ENCODE measurements at regions not wholly inside any gene's neighbourhood (a gene's known extent, or its start where the extent isn't known, plus 50 kb on each side); places are given as distances from the start of the nearest gene placed in this dataset.
A peak's percentile ranks its signal among the peaks of the same experiment; 100 is the strongest.

- DNase-seq, result no peak
- TF ChIP-seq GATA1 (IDR thresholded peaks at IDR 0.05; ENCODE audit: low read depth, low read length), result no peak
- no peak for TF ChIP-seq POLR2A (IDR thresholded peaks at IDR 0.05; ENCODE audit: low read length)
Measured at GRCh38 chr12:105911966-105912365, 226.8 kb downstream of the NUAK1 start.

GRCh38 chr12:105912882-105913678 is 225.7 kb downstream of the NUAK1 start:
- TF ChIP-seq GATA1 (IDR thresholded peaks at IDR 0.05; ENCODE audit: low read depth, low read length) (no peak), POLR2A (IDR thresholded peaks at IDR 0.05; ENCODE audit: low read length) (no peak)
- DNase-seq, result no peak

- TF ChIP-seq POLR2A (IDR thresholded peaks at IDR 0.05; ENCODE audit: low read length) (no peak), GATA1 (IDR thresholded peaks at IDR 0.05; ENCODE audit: low read depth, low read length) (no peak)
- no peak for DNase-seq
Measured at GRCh38 chr12:105915997-105916759, 222.6 kb downstream of the NUAK1 start.

GRCh38 chr12:105916760-105917039 is 222.1 kb downstream of the NUAK1 start:
- DNase-seq, result no peak

GRCh38 chr12:105920161-105920684 is 218.5 kb downstream of the NUAK1 start:
- peak; percentile 30 to 48 for DNase-seq
- TF ChIP-seq POLR2A (IDR thresholded peaks at IDR 0.05; ENCODE audit: low read length) (no peak), GATA1 (IDR thresholded peaks at IDR 0.05; ENCODE audit: low read depth, low read length) (no peak)

More at GRCh38 chr12:105916760-105917039, 222.1 kb downstream of the NUAK1 start:
- TF ChIP-seq POLR2A (IDR thresholded peaks at IDR 0.05; ENCODE audit: low read length) (no peak), GATA1 (IDR thresholded peaks at IDR 0.05; ENCODE audit: low read depth, low read length) (no peak)

GRCh38 chr12:105921055-105921454 is 217.7 kb downstream of the NUAK1 start:
- TF ChIP-seq GATA1 (IDR thresholded peaks at IDR 0.05; ENCODE audit: low read depth, low read length), result no peak

GRCh38 chr12:105921872-105922669 is 216.7 kb downstream of the NUAK1 start:
- TF ChIP-seq POLR2A (IDR thresholded peaks at IDR 0.05; ENCODE audit: low read length), result no peak
- TF ChIP-seq GATA1 (IDR thresholded peaks at IDR 0.05; ENCODE audit: low read depth, low read length), result no peak
- no peak for DNase-seq

More at GRCh38 chr12:105921055-105921454, 217.7 kb downstream of the NUAK1 start:
- no peak for DNase-seq

GRCh38 chr12:105922670-105923102 is 216.1 kb downstream of the NUAK1 start:
- DNase-seq, result no peak
- no peak for TF ChIP-seq POLR2A (IDR thresholded peaks at IDR 0.05; ENCODE audit: low read length)
- TF ChIP-seq GATA1 (IDR thresholded peaks at IDR 0.05; ENCODE audit: low read depth, low read length), result no peak

GRCh38 chr12:105924526-105925208 is 214.1 kb downstream of the NUAK1 start:
- no peak for DNase-seq
- TF ChIP-seq GATA1 (IDR thresholded peaks at IDR 0.05; ENCODE audit: low read depth, low read length) (no peak), POLR2A (IDR thresholded peaks at IDR 0.05; ENCODE audit: low read length) (no peak)

- TF ChIP-seq GATA1 (IDR thresholded peaks at IDR 0.05; ENCODE audit: low read depth, low read length) (no peak), POLR2A (IDR thresholded peaks at IDR 0.05; ENCODE audit: low read length) (no peak)
- no peak for DNase-seq
Measured at GRCh38 chr12:105927564-105927963, 211.2 kb downstream of the NUAK1 start.

GRCh38 chr12:105928436-105928835 is 210.3 kb downstream of the NUAK1 start:
- no peak for DNase-seq
- TF ChIP-seq POLR2A (IDR thresholded peaks at IDR 0.05; ENCODE audit: low read length), result no peak
- no peak for TF ChIP-seq GATA1 (IDR thresholded peaks at IDR 0.05; ENCODE audit: low read depth, low read length)

- DNase-seq, result no peak
- TF ChIP-seq GATA1 (IDR thresholded peaks at IDR 0.05; ENCODE audit: low read depth, low read length) (no peak), POLR2A (IDR thresholded peaks at IDR 0.05; ENCODE audit: low read length) (no peak)
Measured at GRCh38 chr12:105929192-105929591, 209.6 kb downstream of the NUAK1 start.

Data from erythroblast (primary cell).